MM.1S (cell line): ENCODE measurements at regions not wholly inside any gene's neighbourhood (a gene's known extent, or its start where the extent isn't known, plus 50 kb on each side); places are given as distances from the start of the nearest gene placed in this dataset.

Experiments used
- EZH2 ChIP-seq: fragments of 300-600 bp; sonication (generic); optimal IDR thresholded peaks from 2 replicates; pipeline ENCODE3; 2017; ENCODE audit warnings: low read depth, mild to moderate bottlenecking, antibody characterized with exemption, low read length, mixed read lengths
- TF ChIP-seq, protein P1 (sequence below): fragments of 300-600 bp; sonication (generic); IDR thresholded peaks from 2 replicates; pipeline ENCODE4 v1.5.1; 2016; ENCODE audit warnings: antibody characterized with exemption, low read length, mixed read lengths

DNA sequence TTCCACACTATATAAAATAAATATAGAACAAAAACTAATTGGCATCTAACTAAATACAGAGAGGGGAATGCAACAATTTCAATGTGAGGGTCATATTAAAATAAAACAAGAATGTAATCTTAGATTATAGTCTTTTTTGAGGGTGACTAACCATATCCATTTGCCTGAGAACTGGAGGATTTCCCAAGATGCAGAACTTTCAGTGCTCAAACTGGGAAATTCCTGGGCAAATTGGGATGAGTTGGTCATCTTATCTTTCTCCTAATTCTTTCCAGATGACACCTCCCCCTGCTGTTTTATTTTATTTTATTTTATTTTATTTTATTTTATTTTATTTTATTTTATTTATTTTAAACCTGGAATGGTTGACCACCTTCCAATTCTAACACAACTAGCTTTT, 846.2 kb downstream of the SLC4A3 start:
- TF ChIP-seq, protein P1, sequence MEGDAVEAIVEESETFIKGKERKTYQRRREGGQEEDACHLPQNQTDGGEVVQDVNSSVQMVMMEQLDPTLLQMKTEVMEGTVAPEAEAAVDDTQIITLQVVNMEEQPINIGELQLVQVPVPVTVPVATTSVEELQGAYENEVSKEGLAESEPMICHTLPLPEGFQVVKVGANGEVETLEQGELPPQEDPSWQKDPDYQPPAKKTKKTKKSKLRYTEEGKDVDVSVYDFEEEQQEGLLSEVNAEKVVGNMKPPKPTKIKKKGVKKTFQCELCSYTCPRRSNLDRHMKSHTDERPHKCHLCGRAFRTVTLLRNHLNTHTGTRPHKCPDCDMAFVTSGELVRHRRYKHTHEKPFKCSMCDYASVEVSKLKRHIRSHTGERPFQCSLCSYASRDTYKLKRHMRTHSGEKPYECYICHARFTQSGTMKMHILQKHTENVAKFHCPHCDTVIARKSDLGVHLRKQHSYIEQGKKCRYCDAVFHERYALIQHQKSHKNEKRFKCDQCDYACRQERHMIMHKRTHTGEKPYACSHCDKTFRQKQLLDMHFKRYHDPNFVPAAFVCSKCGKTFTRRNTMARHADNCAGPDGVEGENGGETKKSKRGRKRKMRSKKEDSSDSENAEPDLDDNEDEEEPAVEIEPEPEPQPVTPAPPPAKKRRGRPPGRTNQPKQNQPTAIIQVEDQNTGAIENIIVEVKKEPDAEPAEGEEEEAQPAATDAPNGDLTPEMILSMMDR = no peak
- no peak for TF ChIP-seq EZH2
